ENCODE measurements at regions not wholly inside any gene's neighbourhood (a gene's known extent, or its start where the extent isn't known, plus 50 kb on each side); places are given as distances from the start of the nearest gene placed in this dataset.
"Not testable (repeated sequence)": the region's sequence is repeated elsewhere in the genome, so short reads cannot be mapped to it uniquely, and the experiment has no call there.

DNA sequence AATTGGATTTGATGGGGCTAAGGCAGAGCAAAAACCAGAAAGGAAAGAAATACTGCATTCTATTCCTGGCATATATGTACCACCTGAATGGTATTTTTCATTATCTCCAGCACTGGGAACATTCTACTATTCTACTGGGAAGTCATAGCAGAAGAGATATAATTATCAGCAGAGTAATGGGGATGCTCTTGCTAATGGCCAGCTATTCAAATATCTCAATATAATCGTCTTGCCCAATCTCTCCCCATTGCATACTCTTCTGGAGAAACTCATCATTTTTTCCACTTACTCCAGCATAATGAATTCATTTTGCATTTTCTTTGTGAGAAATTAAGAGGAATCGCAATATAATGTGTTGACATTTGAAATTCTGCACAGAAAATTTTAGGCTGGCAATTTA is 1794.7 kb upstream of the PIK3C3 start:
- no peak for DNase-seq (ENCODE audit: low read depth)
- in situ Hi-C loops (cut with HindIII; ENCODE audit: low pct_unique_long_range_greater_than_20kb, low sequenced_read_pairs) = no loop called here

- no peak for DNase-seq (ENCODE audit: low read depth)
- in situ Hi-C loops (cut with HindIII; ENCODE audit: low pct_unique_long_range_greater_than_20kb, low sequenced_read_pairs) = no loop called here
These were observed 1795.7 kb upstream of the PIK3C3 start for GRCh38 chr18:40159141-40160017.

- in situ Hi-C loops (cut with HindIII; ENCODE audit: low pct_unique_long_range_greater_than_20kb, low sequenced_read_pairs) = no loop called here
These were observed 1797.9 kb upstream of the PIK3C3 start for GRCh38 chr18:40157120-40157519.

GRCh38 chr18:40152859-40153258 is 1802.2 kb upstream of the PIK3C3 start:
- DNase-seq (ENCODE audit: low read depth) = no peak
- in situ Hi-C loops (cut with HindIII; ENCODE audit: low pct_unique_long_range_greater_than_20kb, low sequenced_read_pairs) = no loop called here

More at GRCh38 chr18:40157120-40157519, 1797.9 kb upstream of the PIK3C3 start:
- DNase-seq (ENCODE audit: low read depth) = no peak

DNA sequence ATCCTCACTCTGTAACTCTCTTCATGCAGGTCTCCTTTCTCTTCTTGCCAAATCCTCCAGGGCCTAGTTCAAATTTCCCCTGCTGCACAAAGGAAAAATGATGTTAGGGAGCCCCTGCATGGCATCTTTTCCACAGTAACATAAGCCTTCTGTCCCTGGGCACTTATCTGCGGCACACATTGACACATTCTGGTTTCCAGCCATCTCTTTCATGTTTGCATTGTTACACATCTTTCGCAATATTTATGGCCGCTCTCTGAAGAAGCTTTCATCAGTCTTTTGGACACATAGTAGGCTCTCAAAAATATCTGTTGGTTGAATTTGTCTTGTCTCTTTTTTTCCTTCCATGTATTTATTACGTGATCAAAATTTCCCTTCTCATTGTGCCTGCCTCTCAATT is 1806.1 kb upstream of the PIK3C3 start:
- in situ Hi-C loops (cut with HindIII; ENCODE audit: low pct_unique_long_range_greater_than_20kb, low sequenced_read_pairs) = no loop called here
- DNase-seq (ENCODE audit: low read depth) = no peak

DNA sequence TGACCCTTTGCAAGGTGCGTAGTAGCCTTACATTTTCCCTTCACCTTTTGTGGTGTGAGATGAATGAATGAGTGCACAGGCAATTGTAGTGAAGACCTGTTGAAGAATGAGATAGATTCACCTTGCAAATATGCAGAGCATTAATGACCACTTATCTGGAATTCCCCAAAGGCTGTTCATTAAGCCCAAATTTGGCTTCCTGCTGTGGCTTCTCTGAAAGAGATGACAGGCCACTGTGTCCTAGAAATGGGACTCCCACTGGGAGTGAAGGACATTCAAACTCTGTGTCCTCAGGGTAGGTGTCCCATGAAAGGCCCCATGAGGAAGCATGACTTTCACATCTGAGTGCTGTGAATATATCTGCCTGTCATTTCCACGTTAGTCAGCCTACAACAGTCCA is 1821.8 kb upstream of the PIK3C3 start:
- DNase-seq (ENCODE audit: low read depth) = no peak
- in situ Hi-C loops (cut with HindIII; ENCODE audit: low pct_unique_long_range_greater_than_20kb, low sequenced_read_pairs) = no loop called here

- DNase-seq (ENCODE audit: low read depth); in situ Hi-C loops (cut with HindIII; ENCODE audit: low pct_unique_long_range_greater_than_20kb, low sequenced_read_pairs): not testable (repeated sequence)
These were observed 1822.6 kb upstream of the PIK3C3 start for GRCh38 chr18:40132438-40132837.

DNA sequence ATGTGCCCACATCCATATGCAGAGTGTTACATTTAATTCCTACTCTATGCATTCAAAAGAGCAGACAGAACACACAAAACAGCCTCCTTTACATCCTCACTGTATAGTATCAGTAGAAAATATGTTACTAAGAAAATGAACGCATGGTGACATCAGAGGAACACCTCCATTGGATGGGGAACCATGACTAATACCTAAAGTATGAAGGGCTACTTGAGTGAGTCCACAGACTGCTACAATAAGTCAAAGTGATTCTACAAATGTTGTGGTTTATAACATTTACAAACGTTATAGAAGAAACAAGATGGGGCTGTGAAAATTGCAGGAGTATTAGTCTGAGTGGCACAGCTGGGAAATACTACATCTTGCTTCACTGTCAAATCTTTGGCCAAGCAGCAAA is 1830.9 kb upstream of the PIK3C3 start:
- in situ Hi-C loops (cut with HindIII; ENCODE audit: low pct_unique_long_range_greater_than_20kb, low sequenced_read_pairs) = no loop called here
- DNase-seq (ENCODE audit: low read depth) = no peak

GRCh38 chr18:40120796-40121391 is 1834.1 kb upstream of the PIK3C3 start:
- no peak for DNase-seq (ENCODE audit: low read depth)
- in situ Hi-C loops (cut with HindIII; ENCODE audit: low pct_unique_long_range_greater_than_20kb, low sequenced_read_pairs) = no loop called here

- no peak for DNase-seq (ENCODE audit: low read depth)
- in situ Hi-C loops (cut with HindIII; ENCODE audit: low pct_unique_long_range_greater_than_20kb, low sequenced_read_pairs) = no loop called here
These were observed 1834.7 kb upstream of the PIK3C3 start for GRCh38 chr18:40120356-40120755.

DNA sequence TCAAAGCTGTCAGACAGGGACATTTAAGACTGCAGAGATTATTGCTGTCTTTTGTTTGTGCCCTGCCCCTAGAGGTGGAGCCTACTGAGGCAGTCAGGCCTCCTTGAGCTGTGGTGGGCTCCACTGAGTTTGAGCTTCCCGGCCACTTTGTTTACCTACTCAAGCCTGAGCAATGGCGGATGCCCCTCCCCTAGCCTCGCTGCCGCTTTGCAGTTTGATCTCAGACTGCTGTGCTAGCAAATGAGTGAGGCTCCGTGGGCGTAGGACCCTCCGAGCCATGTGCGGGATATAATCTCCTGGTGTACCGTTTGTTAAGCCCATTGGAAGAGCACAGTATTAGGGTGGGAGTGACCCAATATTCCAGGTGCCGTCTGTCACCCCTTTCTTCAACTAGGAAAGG is 1835.5 kb upstream of the PIK3C3 start:
- in situ Hi-C loops (cut with HindIII; ENCODE audit: low pct_unique_long_range_greater_than_20kb, low sequenced_read_pairs); DNase-seq (ENCODE audit: low read depth): not testable (repeated sequence)

DNA sequence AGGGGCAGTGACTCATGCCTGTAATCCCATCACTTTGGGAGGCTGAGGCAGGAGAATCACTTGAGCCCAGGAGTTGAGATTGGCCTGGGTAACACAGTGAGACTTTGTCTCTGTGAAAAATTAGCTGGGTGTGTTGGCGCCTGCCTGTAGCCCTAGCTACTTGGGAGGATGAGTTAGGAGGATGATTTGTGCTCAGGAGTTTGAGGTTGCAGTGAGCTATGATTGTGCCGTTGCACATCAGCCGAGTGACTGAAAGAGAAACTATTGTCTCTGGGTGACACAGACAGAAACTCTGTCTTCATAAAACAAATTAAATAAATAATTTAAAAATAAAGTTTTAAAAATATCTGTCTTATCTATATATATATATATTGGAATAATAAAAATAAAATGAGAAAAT is 1844.6 kb upstream of the PIK3C3 start:
- in situ Hi-C loops (cut with HindIII; ENCODE audit: low pct_unique_long_range_greater_than_20kb, low sequenced_read_pairs) = no loop called here
- no peak for DNase-seq (ENCODE audit: low read depth)

- in situ Hi-C loops (cut with HindIII; ENCODE audit: low pct_unique_long_range_greater_than_20kb, low sequenced_read_pairs) = no loop called here
- DNase-seq (ENCODE audit: low read depth) = no peak
These were observed 1845.6 kb upstream of the PIK3C3 start for GRCh38 chr18:40109252-40110049.

DNA sequence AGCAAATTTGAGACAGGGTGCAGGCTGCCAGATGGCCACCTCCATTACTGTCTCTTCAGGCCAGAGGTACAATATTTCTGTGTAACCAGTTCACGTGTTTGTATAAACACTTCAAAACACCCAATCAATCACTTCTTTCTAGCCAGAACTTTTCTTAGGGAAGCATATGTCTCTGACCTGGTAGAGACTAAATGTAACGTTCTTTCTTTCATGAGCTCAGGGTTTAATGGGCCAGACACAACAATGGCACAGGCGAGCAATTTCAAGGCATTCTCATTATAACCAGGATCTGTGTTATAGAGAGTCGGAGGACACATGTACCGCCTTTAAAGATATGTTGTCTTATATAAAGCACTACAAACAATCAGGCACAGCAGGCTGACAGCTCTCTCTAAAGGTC is 1846.4 kb upstream of the PIK3C3 start:
- no peak for DNase-seq (ENCODE audit: low read depth)
- in situ Hi-C loops (cut with HindIII; ENCODE audit: low pct_unique_long_range_greater_than_20kb, low sequenced_read_pairs) = no loop called here

GRCh38 chr18:40102903-40103302 is 1852.1 kb upstream of the PIK3C3 start:
- in situ Hi-C loops (cut with HindIII; ENCODE audit: low pct_unique_long_range_greater_than_20kb, low sequenced_read_pairs) = no loop called here

DNA sequence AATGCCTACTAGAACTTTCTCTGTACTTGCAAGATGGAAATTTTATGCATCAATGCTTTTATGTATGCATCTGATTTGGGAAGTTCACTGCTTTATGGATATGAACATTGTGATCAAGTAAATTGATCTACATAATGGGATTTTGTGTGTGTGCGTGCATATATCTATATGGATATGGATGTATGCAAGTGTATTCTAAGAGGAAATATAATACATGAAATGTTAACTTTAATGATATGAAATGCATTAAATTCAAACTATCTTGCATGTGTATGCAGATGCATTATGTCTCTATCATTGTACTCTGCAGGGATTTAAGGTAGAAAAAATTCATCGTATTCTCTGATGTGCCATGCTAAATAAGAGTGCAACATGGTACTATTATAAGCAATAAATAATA is 1855.4 kb upstream of the PIK3C3 start:
- in situ Hi-C loops (cut with HindIII; ENCODE audit: low pct_unique_long_range_greater_than_20kb, low sequenced_read_pairs) = no loop called here
- DNase-seq (ENCODE audit: low read depth) = no peak

More at GRCh38 chr18:40102903-40103302, 1852.1 kb upstream of the PIK3C3 start:
- no peak for DNase-seq (ENCODE audit: low read depth)

- DNase-seq (ENCODE audit: low read depth) = no peak
- in situ Hi-C loops (cut with HindIII; ENCODE audit: low pct_unique_long_range_greater_than_20kb, low sequenced_read_pairs) = no loop called here
These were observed 1858.4 kb upstream of the PIK3C3 start for GRCh38 chr18:40096675-40097074.

DNA sequence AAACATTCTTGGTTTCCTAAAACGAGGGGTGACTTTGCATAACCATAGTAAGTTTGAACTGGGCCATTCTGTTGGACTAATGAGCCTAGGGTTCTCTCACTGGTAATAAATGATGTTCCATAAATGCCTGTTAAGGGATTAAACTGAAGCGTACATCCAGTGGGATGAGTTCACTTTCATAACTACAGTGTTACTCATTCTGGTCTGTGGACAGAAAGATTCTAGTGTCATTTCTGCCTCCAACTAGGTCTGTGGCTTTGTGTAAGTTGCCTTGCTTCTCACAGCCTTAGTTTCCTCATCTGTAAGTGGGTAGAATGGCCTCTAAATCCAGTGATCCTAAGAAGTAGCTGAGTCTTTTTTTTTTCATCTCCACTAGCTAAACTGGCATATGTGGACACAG is 1860.6 kb upstream of the PIK3C3 start:
- in situ Hi-C loops (cut with HindIII; ENCODE audit: low pct_unique_long_range_greater_than_20kb, low sequenced_read_pairs) = no loop called here
- DNase-seq (ENCODE audit: low read depth) = no peak

GRCh38 chr18:40088130-40088529 is 1866.9 kb upstream of the PIK3C3 start:
- in situ Hi-C loops (cut with HindIII; ENCODE audit: low pct_unique_long_range_greater_than_20kb, low sequenced_read_pairs) = no loop called here
- DNase-seq (ENCODE audit: low read depth) = no peak

All from Caki2 (cell line).